ENCODE measurements at regions not wholly inside any gene's neighbourhood (a gene's known extent, or its start where the extent isn't known, plus 50 kb on each side); places are given as distances from the start of the nearest gene placed in this dataset.

GRCh38 chr6:53723331-53723730 is 57.8 kb upstream of the KLHL31 start:
- no peaks in the 10 kb centered on the region for H3K27me3 ChIP-seq
- 100% methylated on average over 1 of the region's 1 CpG for WGBS (ENCODE audit: low lambda C conversion rate, missing lambda C conversion rate)
- no peak overlapping the region for H3K4me2 ChIP-seq
- no peak overlapping the region for H3K4me3 ChIP-seq
- TF ChIP-seq EZH2phosphoT487 (IDR thresholded peaks at IDR 0.05; ENCODE audit: low read depth, severe bottlenecking, unreplicated experiment): no peak
- no peak overlapping the region for H3K27ac ChIP-seq
- no peak for DNase-seq (ENCODE audit: low spot score)
- no peaks in the 10 kb centered on the region for H4K20me1 ChIP-seq (ENCODE audit: insufficient read depth, poor library complexity, severe bottlenecking)
- H3K9me2 ChIP-seq (replicated peaks; ENCODE audit: insufficient read depth): no peaks in the 10 kb centered on the region
- no peaks in the 10 kb centered on the region for H3K4me1 ChIP-seq (ENCODE audit: insufficient read depth)
- no peak overlapping the region for H2AFZ ChIP-seq
- H3K79me2 ChIP-seq: no peaks in the 10 kb centered on the region
- H3K9me3 ChIP-seq (ENCODE audit: low read depth): no peaks in the 10 kb centered on the region
- no peaks in the 10 kb centered on the region for H3K36me3 ChIP-seq (replicated peaks; ENCODE audit: insufficient read depth, low read depth)

- Histone ChIP-seq H3K9me3 (ENCODE audit: low read depth) (no peaks in the 10 kb centered on the region), H4K20me1 (ENCODE audit: insufficient read depth, poor library complexity, severe bottlenecking) (no peaks in the 10 kb centered on the region), H3K9me2 (replicated peaks; ENCODE audit: insufficient read depth) (no peaks in the 10 kb centered on the region), H3K27ac (no peak overlapping the region), H3K79me2 (no peaks in the 10 kb centered on the region), H3K27me3 (no peaks in the 10 kb centered on the region), H3K4me2 (no peak overlapping the region), H3K36me3 (replicated peaks; ENCODE audit: insufficient read depth, low read depth) (no peaks in the 10 kb centered on the region), H3K4me1 (ENCODE audit: insufficient read depth) (no peaks in the 10 kb centered on the region), H2AFZ (no peak overlapping the region), H3K4me3 (no peak overlapping the region)
- WGBS (ENCODE audit: low lambda C conversion rate, missing lambda C conversion rate): 87% methylated on average over 2 of the region's 2 CpGs
- TF ChIP-seq EZH2 (IDR thresholded peaks at IDR 0.05; ENCODE audit: borderline replicate concordance): no peak
- no peak for TF ChIP-seq CTCF (IDR thresholded peaks at IDR 0.05; ENCODE audit: poor library complexity)
- TF ChIP-seq EZH2phosphoT487 (IDR thresholded peaks at IDR 0.05; ENCODE audit: low read depth, severe bottlenecking, unreplicated experiment): no peak
- DNase-seq (ENCODE audit: low spot score): no peak
These were observed 56.2 kb upstream of the KLHL31 start for GRCh38 chr6:53721766-53722165.

- DNase-seq (ENCODE audit: low spot score): peak; percentile 89
- no peak for TF ChIP-seq EZH2 (IDR thresholded peaks at IDR 0.05; ENCODE audit: borderline replicate concordance)
- TF ChIP-seq CTCF (IDR thresholded peaks at IDR 0.05; ENCODE audit: poor library complexity): peak; percentile 86
- H2AFZ ChIP-seq: no peak overlapping the region
- H3K4me1 ChIP-seq (ENCODE audit: insufficient read depth): peaks cover 6% of the 10 kb centered on the region
- WGBS (ENCODE audit: low lambda C conversion rate, missing lambda C conversion rate): 55% methylated on average over 9 of the region's 9 CpGs
- H3K79me2 ChIP-seq: no peaks in the 10 kb centered on the region
- H3K27me3 ChIP-seq: no peaks in the 10 kb centered on the region
- H3K27ac ChIP-seq: no peak overlapping the region
- peak overlapping the region; percentile 41 for H3K4me2 ChIP-seq
- H4K20me1 ChIP-seq (ENCODE audit: insufficient read depth, poor library complexity, severe bottlenecking): no peaks in the 10 kb centered on the region
- no peaks in the 10 kb centered on the region for H3K9me3 ChIP-seq (ENCODE audit: low read depth)
- no peaks in the 10 kb centered on the region for H3K9me2 ChIP-seq (replicated peaks; ENCODE audit: insufficient read depth)
- H3K36me3 ChIP-seq (replicated peaks; ENCODE audit: insufficient read depth, low read depth): no peaks in the 10 kb centered on the region
- H3K4me3 ChIP-seq: no peak overlapping the region
These were observed 53.3 kb upstream of the KLHL31 start for GRCh38 chr6:53718597-53719460.

- no peaks in the 10 kb centered on the region for H3K36me3 ChIP-seq (replicated peaks; ENCODE audit: insufficient read depth, low read depth)
- DNase-seq (ENCODE audit: low spot score): no peak
- no peaks in the 10 kb centered on the region for H3K79me2 ChIP-seq
- TF ChIP-seq EZH2phosphoT487 (IDR thresholded peaks at IDR 0.05; ENCODE audit: low read depth, severe bottlenecking, unreplicated experiment): no peak
- TF ChIP-seq EZH2 (IDR thresholded peaks at IDR 0.05; ENCODE audit: borderline replicate concordance): no peak
- no peak for TF ChIP-seq CTCF (IDR thresholded peaks at IDR 0.05; ENCODE audit: poor library complexity)
- H3K4me3 ChIP-seq: no peak overlapping the region
- no peak overlapping the region for H2AFZ ChIP-seq
- peaks cover 6% of the 10 kb centered on the region for H3K4me1 ChIP-seq (ENCODE audit: insufficient read depth)
- H3K9me3 ChIP-seq (ENCODE audit: low read depth): no peaks in the 10 kb centered on the region
- H4K20me1 ChIP-seq (ENCODE audit: insufficient read depth, poor library complexity, severe bottlenecking): no peaks in the 10 kb centered on the region
- 100% methylated on average over 1 of the region's 1 CpG for WGBS (ENCODE audit: low lambda C conversion rate, missing lambda C conversion rate)
- H3K9me2 ChIP-seq (replicated peaks; ENCODE audit: insufficient read depth): no peaks in the 10 kb centered on the region
- H3K27ac ChIP-seq: no peak overlapping the region
- H3K4me2 ChIP-seq: no peak overlapping the region
- H3K27me3 ChIP-seq: no peaks in the 10 kb centered on the region
These were observed 52.0 kb upstream of the KLHL31 start for GRCh38 chr6:53717566-53717965.
